GM12892 (cell line): ENCODE measurements at regions not wholly inside any gene's neighbourhood (a gene's known extent, or its start where the extent isn't known, plus 50 kb on each side); places are given as distances from the start of the nearest gene placed in this dataset.

Source experiments
- POLR2A ChIP-seq: IDR thresholded peaks from 2 replicates; pipeline ENCODE4 v1.6.1; 2011; ENCODE audit warnings: low read depth, low read length, control low read depth
- TAF1 ChIP-seq: IDR thresholded peaks from 2 replicates; pipeline ENCODE4 v1.6.1; 2011; ENCODE audit warnings: low read depth, mild to moderate bottlenecking, control low read depth, low read length, borderline replicate concordance

GRCh38 chr22:49551897-49552614, 275.6 kb downstream of the BRD1 start:
- TF ChIP-seq POLR2A (no peak), TAF1 (no peak)
